Endothelial cell of umbilical vein (primary cell): ENCODE measurements at regions not wholly inside any gene's neighbourhood (a gene's known extent, or its start where the extent isn't known, plus 50 kb on each side); places are given as distances from the start of the nearest gene placed in this dataset.

Source experiments
- BruUV-seq: library from RNA; stranded (reverse); fragments of 400-500 nt; replicated peaks from 2 replicates; lab custom pipeline; 2021; lab: Mats Ljungman, UMichigan
- CTCF ChIA-PET: fragments of 300-600, 350-600 bp; sonication (Branson Sonifier 250); formaldehyde crosslinking; loops from one replicate; lab custom pipeline; 2021; ENCODE audit warnings: antibody characterized with exemption, inconsistent platforms; lab: Charles Lee
- POLR2A ChIA-PET: fragments of 300-600, 350-600 bp; sonication (Branson Sonifier 250); formaldehyde crosslinking; loops from one replicate; lab custom pipeline; 2021; ENCODE audit warnings: antibody characterized with exemption, inconsistent platforms; lab: Charles Lee
- DNase-seq: peaks from one replicate; pipeline ENCODE4 v3.0.0-alpha.2; 2011; ENCODE audit warnings: low read depth, low spot score
- FAIRE-seq: peaks from 2 replicates; lab custom pipeline; 2011; peaks lifted over from hg19 to GRCh38; lab: Jason Lieb, UNC
- H2AFZ ChIP-seq: 2 replicates; pipeline ENCODE4 v1.6.0; 2012; ENCODE audit warnings: low read depth, low read length, control low read depth, inconsistent platforms
- H3K27ac ChIP-seq: 2 replicates; pipeline ENCODE4 v1.5.1; 2011; ENCODE audit warnings: low read depth, mild to moderate bottlenecking, control low read depth, low read length, moderate library complexity; ENCODE audit not compliant: insufficient read depth
- H3K27me3 ChIP-seq, 2 experiments: 2 replicates each; pipeline versions ENCODE4 v1.6.0 to v1.6.1; 2011; ENCODE audit warnings: low read length in 2 of 2, mixed read lengths in 1 of 2; ENCODE audit not compliant: control insufficient read depth in 2 of 2, insufficient read depth in 2 of 2
- H3K36me3 ChIP-seq, 2 experiments: 2 replicates in 1 of 2; 3 replicates in 1 of 2; pipeline ENCODE4 v1.5.1; 2011; ENCODE audit warnings: low read length in 2 of 2, mild to moderate bottlenecking in 1 of 2, moderate library complexity in 1 of 2; ENCODE audit not compliant: control insufficient read depth in 2 of 2, insufficient read depth in 2 of 2; ENCODE audit errors: extremely low read depth in 1 of 2
- H3K4me1 ChIP-seq: 3 replicates; pipeline ENCODE4 v1.5.1; 2011; ENCODE audit warnings: mild to moderate bottlenecking, low read length; ENCODE audit not compliant: control insufficient read depth, insufficient read depth; ENCODE audit errors: extremely low read depth
- H3K4me2 ChIP-seq: 2 replicates; pipeline ENCODE4 v1.6.1; 2011; ENCODE audit warnings: low read length, control low read depth, mixed read lengths; ENCODE audit not compliant: insufficient read depth
- H3K4me3 ChIP-seq, 3 experiments: fragments of 200-600 bp in 1 of 3; sonication (generic), shearing (Covaris generic) in 1 of 3; replicated peaks in 1 of 3; 2 replicates each; pipeline ENCODE4 v1.5.1; 2011 to 2016; ENCODE audit warnings: control low read depth in 3 of 3, low read length in 3 of 3, mild to moderate bottlenecking in 2 of 3, inconsistent platforms in 1 of 3, low read depth in 1 of 3, moderate library complexity in 1 of 3; ENCODE audit not compliant: insufficient read depth in 1 of 3
- H3K79me2 ChIP-seq: 2 replicates; pipeline ENCODE4 v1.6.0; 2012; ENCODE audit warnings: low read length, inconsistent platforms; ENCODE audit not compliant: control insufficient read depth, insufficient read depth
- H3K9ac ChIP-seq: replicated peaks from 2 replicates; pipeline ENCODE3; 2011; ENCODE audit warnings: low read length, control low read depth; ENCODE audit not compliant: insufficient read depth; ENCODE audit errors: extremely low read depth
- H3K9me1 ChIP-seq: replicated peaks from 3 replicates; pipeline ENCODE4 v1.6.0; 2011; ENCODE audit warnings: mild to moderate bottlenecking, low read length; ENCODE audit not compliant: control insufficient read depth, insufficient read depth; ENCODE audit errors: extremely low read depth
- H3K9me3 ChIP-seq: replicated peaks from 2 replicates; pipeline ENCODE4 v1.5.1; 2012; ENCODE audit warnings: low read length, inconsistent platforms; ENCODE audit not compliant: control insufficient read depth, insufficient read depth
- H4K20me1 ChIP-seq: replicated peaks from 2 replicates; pipeline ENCODE3; 2011; ENCODE audit warnings: mild to moderate bottlenecking, low read length; ENCODE audit not compliant: control insufficient read depth, insufficient read depth; ENCODE audit errors: extremely low read depth
- EZH2 ChIP-seq: IDR thresholded peaks from 2 replicates; pipeline ENCODE4 v1.6.1; 2012; ENCODE audit warnings: borderline replicate concordance, low read depth, mild to moderate bottlenecking, moderate library complexity, low read length, inconsistent platforms; ENCODE audit not compliant: severe bottlenecking
- FOS ChIP-seq: IDR thresholded peaks from 2 replicates; pipeline ENCODE4 v1.6.1; 2011; ENCODE audit warnings: mild to moderate bottlenecking, low read length, moderate library complexity, borderline replicate concordance; ENCODE audit not compliant: insufficient read depth
- GATA2 ChIP-seq: IDR thresholded peaks from 2 replicates; pipeline ENCODE4 v1.7.0; 2011; ENCODE audit warnings: low read depth, mild to moderate bottlenecking, moderate library complexity, mixed read lengths, low read length; ENCODE audit not compliant: insufficient read length, insufficient read depth
- JUN ChIP-seq: IDR thresholded peaks from 2 replicates; pipeline ENCODE4 v1.6.1; 2011; ENCODE audit warnings: borderline replicate concordance, low read depth; ENCODE audit not compliant: insufficient read length, insufficient read depth
- MYC ChIP-seq: IDR thresholded peaks from one replicate; pipeline ENCODE4 v1.6.1; 2011; ENCODE audit warnings: mild to moderate bottlenecking, low read depth, low read length
- POLR2A ChIP-seq: IDR thresholded peaks from 2 replicates; pipeline ENCODE4 v1.6.1; 2012; ENCODE audit warnings: low read depth, mild to moderate bottlenecking, control low read depth, low read length
- POLR2AphosphoS5 ChIP-seq: IDR thresholded peaks from 2 replicates; pipeline ENCODE4 v1.6.1; 2012; ENCODE audit warnings: low read depth, mild to moderate bottlenecking, control low read depth, low read length, moderate library complexity; ENCODE audit not compliant: insufficient read depth
- dilution Hi-C: fragments of 300-500 bp; cut with MboI; formaldehyde crosslinking; loops from one replicate; pipeline ENCODE4 v1.15.0; 2019; ENCODE audit warnings: low sequenced_read_pairs; ENCODE audit not compliant: extremely low pct_ligation_motif_present
- intact Hi-C: fragments of 100-400 bp; cut with micrococcal nuclease; formaldehyde crosslinking; loops from one replicate; pipeline ENCODE4 v1.10.0; 2022
- TF ChIP-seq, protein P1 (sequence below): IDR thresholded peaks from 2 replicates; pipeline ENCODE4 v1.6.1; 2011; ENCODE audit not compliant: insufficient read depth, insufficient read length
- TF ChIP-seq, protein P2 (sequence below), 2 donors: IDR thresholded peaks; 1 replicate in 1 of 2; 2 replicates in 1 of 2; pipeline ENCODE4 v1.5.1; 2011; ENCODE audit warnings: low read length in 2 of 2, mild to moderate bottlenecking in 2 of 2, moderate library complexity in 2 of 2, control low read depth in 1 of 2, inconsistent platforms in 1 of 2, low read depth in 1 of 2; ENCODE audit not compliant: insufficient read depth in 1 of 2; ENCODE audit errors: extremely low read depth in 1 of 2

DNA sequence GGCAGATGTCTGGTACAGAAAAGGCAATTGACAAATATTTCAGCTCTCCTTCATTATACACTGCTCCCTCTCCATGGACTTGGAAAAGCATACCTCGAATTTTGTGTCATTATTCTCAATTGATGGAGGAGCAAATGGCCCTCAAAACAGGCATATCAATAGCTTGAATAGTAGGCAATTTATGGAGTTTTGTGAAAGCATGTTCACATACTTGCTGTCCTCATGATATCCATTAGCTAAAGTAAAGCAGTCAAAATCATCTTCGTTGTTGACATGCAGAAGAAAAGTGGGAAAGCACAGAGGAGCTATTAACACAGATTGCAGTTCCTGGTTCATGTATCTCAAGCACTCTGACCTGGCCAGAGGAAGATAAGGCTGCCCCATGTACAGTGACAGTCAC lies 472.8 kb downstream of the CCSER2 start:
- no peak overlapping the region for H3K27ac ChIP-seq
- no peaks in the 10 kb centered on the region for H3K36me3 ChIP-seq
- H4K20me1 ChIP-seq, result no peaks in the 10 kb centered on the region
- H2AFZ ChIP-seq, result no peak overlapping the region
- H3K9ac ChIP-seq, result no peak overlapping the region
- ChIA-PET POLR2A (no interaction called here), CTCF (no interaction called here)
- intact Hi-C loops (no loop called here), dilution Hi-C loops (no loop called here)
- no peaks in the 10 kb centered on the region for H3K4me1 ChIP-seq
- H3K4me3 ChIP-seq, result no peak overlapping the region
- H3K27me3 ChIP-seq, result no peaks in the 10 kb centered on the region
- H3K9me3 ChIP-seq, result no peaks in the 10 kb centered on the region
- no peaks in the 10 kb centered on the region for H3K79me2 ChIP-seq
- no peak overlapping the region for H3K4me2 ChIP-seq
- no peak for FAIRE-seq
- TF ChIP-seq EZH2, result no peak
- no peak for TF ChIP-seq POLR2A
- no peak for TF ChIP-seq POLR2AphosphoS5
- TF ChIP-seq MYC, result no peak
- no peak for TF ChIP-seq GATA2
- TF ChIP-seq, protein P1, sequence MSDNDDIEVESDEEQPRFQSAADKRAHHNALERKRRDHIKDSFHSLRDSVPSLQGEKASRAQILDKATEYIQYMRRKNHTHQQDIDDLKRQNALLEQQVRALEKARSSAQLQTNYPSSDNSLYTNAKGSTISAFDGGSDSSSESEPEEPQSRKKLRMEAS, result no peak
- no peak for TF ChIP-seq FOS
- no peak for TF ChIP-seq JUN
- TF ChIP-seq, protein P2, sequence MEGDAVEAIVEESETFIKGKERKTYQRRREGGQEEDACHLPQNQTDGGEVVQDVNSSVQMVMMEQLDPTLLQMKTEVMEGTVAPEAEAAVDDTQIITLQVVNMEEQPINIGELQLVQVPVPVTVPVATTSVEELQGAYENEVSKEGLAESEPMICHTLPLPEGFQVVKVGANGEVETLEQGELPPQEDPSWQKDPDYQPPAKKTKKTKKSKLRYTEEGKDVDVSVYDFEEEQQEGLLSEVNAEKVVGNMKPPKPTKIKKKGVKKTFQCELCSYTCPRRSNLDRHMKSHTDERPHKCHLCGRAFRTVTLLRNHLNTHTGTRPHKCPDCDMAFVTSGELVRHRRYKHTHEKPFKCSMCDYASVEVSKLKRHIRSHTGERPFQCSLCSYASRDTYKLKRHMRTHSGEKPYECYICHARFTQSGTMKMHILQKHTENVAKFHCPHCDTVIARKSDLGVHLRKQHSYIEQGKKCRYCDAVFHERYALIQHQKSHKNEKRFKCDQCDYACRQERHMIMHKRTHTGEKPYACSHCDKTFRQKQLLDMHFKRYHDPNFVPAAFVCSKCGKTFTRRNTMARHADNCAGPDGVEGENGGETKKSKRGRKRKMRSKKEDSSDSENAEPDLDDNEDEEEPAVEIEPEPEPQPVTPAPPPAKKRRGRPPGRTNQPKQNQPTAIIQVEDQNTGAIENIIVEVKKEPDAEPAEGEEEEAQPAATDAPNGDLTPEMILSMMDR (IDR thresholded peaks at IDR 0.05; ENCODE audit: extremely low read depth in 1 of 2, insufficient read depth in 1 of 2, low read depth in 1 of 2, low read length in 2 of 2), result no peak
- no TSS peak for BruUV-seq
- no peak for DNase-seq
- no peaks in the 10 kb centered on the region for H3K9me1 ChIP-seq
